Large intestine (tissue), 3 donors: ENCODE measurements at regions not wholly inside any gene's neighbourhood (a gene's known extent, or its start where the extent isn't known, plus 50 kb on each side); places are given as distances from the start of the nearest gene placed in this dataset.
A peak's percentile ranks its signal among the peaks of the same experiment; 100 is the strongest.

Experiments
- DNase-seq, 2 donors: peaks; one replicate each; pipeline versions ENCODE4 v3.0.0 to v3.0.0-alpha.2; 2013
- H3K27ac ChIP-seq: one replicate; pipeline ENCODE4 v1.5.1; 2013; ENCODE audit warnings: low read length
- H3K27me3 ChIP-seq: 2 replicates; pipeline ENCODE4 v1.6.1; 2013; ENCODE audit warnings: low read length; ENCODE audit not compliant: control insufficient read depth, insufficient read depth
- H3K36me3 ChIP-seq: 2 replicates; pipeline ENCODE4 v1.6.1; 2013; ENCODE audit warnings: low read length; ENCODE audit not compliant: control insufficient read depth, insufficient read depth
- H3K4me1 ChIP-seq: one replicate; pipeline ENCODE4 v1.6.1; 2013; ENCODE audit warnings: low read length; ENCODE audit not compliant: control insufficient read depth, insufficient read depth
- H3K4me3 ChIP-seq: one replicate; pipeline ENCODE4 v1.5.1; 2013; ENCODE audit warnings: low read length
- H3K9me3 ChIP-seq: one replicate; pipeline ENCODE4 v1.6.1; 2013; ENCODE audit warnings: mild to moderate bottlenecking, low read depth, low read length, moderate library complexity; ENCODE audit not compliant: control insufficient read depth
- WGBS: methylation state at CpG from one replicate; pipeline ENCODE4 v1.1.5; 2013; ENCODE audit warnings: low lambda C conversion rate; ENCODE audit not compliant: insufficient coverage; 5-methylcytosine and 5-hydroxymethylcytosine counted together

DNA sequence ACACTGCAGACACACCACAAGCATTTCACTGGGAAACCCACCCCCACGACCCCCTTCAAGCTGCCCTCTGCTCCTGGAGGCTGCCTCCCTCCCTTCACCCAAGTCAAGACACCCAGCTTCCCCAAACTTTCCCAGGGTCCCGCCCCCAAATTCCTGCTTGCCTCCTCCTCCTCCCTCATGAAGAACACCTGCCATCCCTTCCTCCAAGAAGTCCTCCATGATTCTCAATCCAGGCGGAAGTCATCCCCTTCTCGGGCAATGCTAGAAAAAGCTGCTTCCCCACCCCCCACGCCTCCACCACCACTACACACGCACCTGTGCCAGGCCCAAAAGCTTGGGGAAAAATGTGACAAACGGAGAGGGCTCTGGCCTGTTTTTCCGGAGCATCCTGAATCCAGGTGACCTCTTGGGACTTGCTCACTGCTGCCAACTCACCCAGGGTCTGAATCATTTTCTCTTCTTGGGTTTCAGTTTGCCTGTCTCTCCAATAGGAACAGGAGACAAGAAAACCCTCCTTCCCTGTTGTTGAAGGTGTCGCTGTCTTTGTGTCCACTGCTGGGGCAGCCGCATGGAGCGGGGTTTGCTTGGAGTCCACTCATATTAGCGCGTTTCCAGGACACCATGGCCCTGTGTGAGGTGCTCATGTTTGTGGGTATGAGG, 101.0 kb upstream of the CASZ1 start:
- H3K27ac ChIP-seq, result no peak overlapping the region
- no peaks in the 10 kb centered on the region for H3K36me3 ChIP-seq
- DNase-seq, result no peak
- no peaks in the 10 kb centered on the region for H3K9me3 ChIP-seq
- H3K4me1 ChIP-seq, result peaks cover 24% of the 10 kb centered on the region
- no peak overlapping the region for H3K4me3 ChIP-seq
- H3K27me3 ChIP-seq, result no peaks in the 10 kb centered on the region
- 75% methylated on average over 2 of the region's 13 CpGs for WGBS

DNA sequence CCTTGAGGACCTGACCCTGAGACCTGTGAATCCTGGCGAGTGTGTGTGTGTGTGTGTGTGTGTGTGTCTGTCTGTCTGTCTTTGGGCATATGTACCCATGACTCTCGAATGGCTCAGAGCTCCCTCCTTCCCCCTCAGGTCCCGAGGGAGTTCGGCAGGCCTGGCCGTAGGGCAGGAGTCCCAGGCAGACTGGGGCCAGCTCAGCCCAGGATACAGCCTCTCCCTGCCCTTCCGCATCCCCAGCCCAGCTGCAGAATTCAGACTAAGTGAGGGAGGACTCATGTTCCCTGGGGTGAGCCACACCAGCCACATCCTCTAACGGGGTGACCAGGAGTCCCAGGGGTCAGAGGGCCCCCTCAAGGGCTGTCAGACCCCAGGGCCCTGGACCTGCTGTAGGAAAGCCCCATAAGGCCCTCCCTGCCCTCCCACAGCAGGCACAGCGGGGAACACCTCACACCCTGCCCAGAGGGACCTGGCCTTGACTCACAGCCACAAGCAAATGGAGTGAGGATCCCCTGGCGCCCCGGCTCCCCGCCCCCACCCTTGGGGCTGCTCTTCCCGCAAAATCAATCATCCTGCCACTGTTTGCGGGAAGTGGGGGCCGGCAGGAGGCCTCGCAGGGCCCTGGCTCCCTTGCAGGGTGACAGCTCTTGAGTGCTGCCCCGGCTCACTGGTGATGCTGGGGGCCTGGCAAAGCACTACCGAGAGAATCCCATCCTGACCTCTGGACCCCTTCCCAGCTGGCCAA, 101.7 kb upstream of the CASZ1 start:
- DNase-seq, result peak in 1 of 2 donors; percentile 27
- H3K27ac ChIP-seq, result no peak overlapping the region
- WGBS, result no CpG with 5 or more reads among the region's 17 CpGs

DNA sequence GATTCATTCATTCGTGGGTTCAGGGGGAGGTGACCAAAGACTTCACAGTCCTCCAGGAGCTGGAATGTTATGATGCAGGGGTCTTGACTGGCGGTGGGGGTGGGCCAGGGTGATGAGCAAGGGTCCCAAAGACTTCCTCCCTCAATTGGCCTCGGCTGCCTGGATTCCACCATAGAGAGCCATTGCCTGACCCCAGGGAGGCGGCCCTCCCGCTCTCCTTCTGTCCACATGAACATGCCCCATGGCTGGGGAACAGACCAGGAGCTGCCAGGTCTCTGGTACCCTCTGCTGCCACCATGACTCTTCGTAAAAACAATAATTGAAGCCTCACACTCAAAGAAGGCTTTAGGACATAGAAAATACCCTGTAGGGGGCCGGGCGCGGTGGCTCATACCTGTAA, 102.5 kb upstream of the CASZ1 start:
- WGBS, result no CpG with 5 or more reads among the region's 9 CpGs
- no peaks in the 10 kb centered on the region for H3K9me3 ChIP-seq
- no peak overlapping the region for H3K4me3 ChIP-seq
- no peaks in the 10 kb centered on the region for H3K27me3 ChIP-seq
- H3K4me1 ChIP-seq, result peaks cover 27% of the 10 kb centered on the region
- H3K36me3 ChIP-seq, result no peaks in the 10 kb centered on the region
- no peak for DNase-seq
- no peak overlapping the region for H3K27ac ChIP-seq

More for the DNA sequence above, 101.7 kb upstream of the CASZ1 start:
- H3K4me1 ChIP-seq, result peaks cover 27% of the 10 kb centered on the region
- no peaks in the 10 kb centered on the region for H3K9me3 ChIP-seq
- no peaks in the 10 kb centered on the region for H3K36me3 ChIP-seq
- no peak overlapping the region for H3K4me3 ChIP-seq
- H3K27me3 ChIP-seq, result no peaks in the 10 kb centered on the region

DNA sequence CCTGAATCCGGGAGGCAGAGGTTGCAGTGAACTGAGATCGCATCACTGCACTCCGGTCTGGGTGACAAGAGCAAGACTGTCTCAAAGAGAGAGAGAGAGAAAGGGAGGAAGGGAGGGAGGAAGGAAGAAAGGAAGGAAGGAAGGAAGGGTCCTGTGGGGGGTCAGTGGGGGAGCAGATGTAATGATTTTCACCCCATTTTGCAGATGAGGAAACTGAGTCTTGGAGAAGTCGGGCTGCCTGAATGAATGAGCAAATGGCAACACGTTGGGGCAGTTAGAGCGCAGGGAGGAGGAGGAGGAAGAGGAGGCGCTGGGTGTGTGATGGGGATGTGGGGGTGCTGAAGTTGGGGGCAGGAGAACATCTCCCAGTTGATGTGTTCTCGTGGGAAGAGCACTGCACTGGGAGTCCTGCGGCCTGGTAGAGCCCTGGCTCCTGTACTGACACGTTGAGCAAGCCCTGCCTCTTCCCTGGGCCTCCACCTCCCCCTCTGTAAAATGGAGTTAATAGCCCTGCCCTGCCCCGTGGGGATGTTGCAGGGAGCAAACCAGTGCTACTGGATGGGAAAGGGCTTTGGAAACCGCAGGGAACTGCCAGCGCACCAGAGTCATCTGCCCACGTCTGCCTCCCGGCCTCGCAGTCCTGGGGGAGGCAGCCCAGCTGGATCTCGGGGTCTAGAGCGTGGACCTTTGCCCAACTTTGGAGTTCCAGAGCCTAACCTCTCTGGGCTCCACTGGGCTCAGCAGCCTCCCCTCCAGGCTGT, 103.2 kb upstream of the CASZ1 start:
- no peak overlapping the region for H3K4me3 ChIP-seq
- no peak for DNase-seq
- peaks cover 30% of the 10 kb centered on the region for H3K4me1 ChIP-seq
- no peaks in the 10 kb centered on the region for H3K9me3 ChIP-seq
- no peak overlapping the region for H3K27ac ChIP-seq
- no peaks in the 10 kb centered on the region for H3K36me3 ChIP-seq
- 67% methylated on average over 3 of the region's 18 CpGs for WGBS
- H3K27me3 ChIP-seq, result no peaks in the 10 kb centered on the region

DNA sequence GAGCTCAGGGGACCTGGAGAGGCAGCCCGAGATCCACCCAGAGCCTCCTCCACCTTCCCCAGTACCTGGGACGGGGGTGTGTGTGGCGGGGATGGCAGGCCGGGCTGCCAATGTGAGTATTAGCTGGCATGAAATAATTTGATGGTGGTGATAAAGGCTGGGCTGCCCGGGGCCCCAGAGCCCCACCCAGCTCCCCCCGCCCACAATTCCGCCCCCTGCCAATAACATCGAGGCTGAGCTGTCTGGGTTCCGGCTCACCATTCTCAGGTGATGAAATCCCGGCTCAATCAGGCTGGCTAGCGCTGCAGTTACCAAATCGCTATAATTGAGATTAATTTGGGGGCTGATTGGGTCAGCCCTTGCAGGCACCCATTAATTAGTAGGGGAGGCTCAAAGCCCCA, 103.8 kb upstream of the CASZ1 start:
- WGBS, result no CpG with 5 or more reads among the region's 12 CpGs
- no peaks in the 10 kb centered on the region for H3K27me3 ChIP-seq
- peaks cover 34% of the 10 kb centered on the region for H3K4me1 ChIP-seq
- H3K9me3 ChIP-seq, result no peaks in the 10 kb centered on the region
- no peaks in the 10 kb centered on the region for H3K36me3 ChIP-seq
- no peak for DNase-seq
- no peak overlapping the region for H3K4me3 ChIP-seq
- peak overlapping the region; percentile 94 for H3K27ac ChIP-seq

DNA sequence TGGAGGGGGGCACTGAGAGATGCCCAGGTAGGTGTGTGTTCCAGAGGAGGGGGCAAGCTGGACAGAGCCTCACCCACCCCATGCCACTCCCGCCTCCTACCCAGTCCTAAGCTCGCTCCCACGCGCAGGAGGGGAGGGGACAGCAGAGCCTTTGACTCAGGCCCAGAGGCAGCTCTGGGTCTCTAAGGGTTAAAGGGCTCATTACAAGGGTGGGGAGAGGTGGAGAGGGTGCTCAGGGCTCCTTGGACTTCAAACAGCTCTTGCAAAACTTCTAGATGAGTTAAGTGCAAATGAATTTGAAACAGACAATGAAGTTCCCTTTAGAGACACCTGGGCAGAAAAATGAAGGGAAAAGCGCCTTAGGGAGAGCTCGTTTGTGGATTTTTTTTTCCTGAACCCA, 104.2 kb upstream of the CASZ1 start:
- DNase-seq, result peak; percentile 84 to 90
- Histone ChIP-seq H3K4me3 (peak overlapping the region; percentile 27), H3K9me3 (no peaks in the 10 kb centered on the region), H3K27ac (peak overlapping the region; percentile 94), H3K36me3 (no peaks in the 10 kb centered on the region), H3K4me1 (peaks cover 34% of the 10 kb centered on the region), H3K27me3 (no peaks in the 10 kb centered on the region)
- no CpG with 5 or more reads among the region's 6 CpGs for WGBS

DNA sequence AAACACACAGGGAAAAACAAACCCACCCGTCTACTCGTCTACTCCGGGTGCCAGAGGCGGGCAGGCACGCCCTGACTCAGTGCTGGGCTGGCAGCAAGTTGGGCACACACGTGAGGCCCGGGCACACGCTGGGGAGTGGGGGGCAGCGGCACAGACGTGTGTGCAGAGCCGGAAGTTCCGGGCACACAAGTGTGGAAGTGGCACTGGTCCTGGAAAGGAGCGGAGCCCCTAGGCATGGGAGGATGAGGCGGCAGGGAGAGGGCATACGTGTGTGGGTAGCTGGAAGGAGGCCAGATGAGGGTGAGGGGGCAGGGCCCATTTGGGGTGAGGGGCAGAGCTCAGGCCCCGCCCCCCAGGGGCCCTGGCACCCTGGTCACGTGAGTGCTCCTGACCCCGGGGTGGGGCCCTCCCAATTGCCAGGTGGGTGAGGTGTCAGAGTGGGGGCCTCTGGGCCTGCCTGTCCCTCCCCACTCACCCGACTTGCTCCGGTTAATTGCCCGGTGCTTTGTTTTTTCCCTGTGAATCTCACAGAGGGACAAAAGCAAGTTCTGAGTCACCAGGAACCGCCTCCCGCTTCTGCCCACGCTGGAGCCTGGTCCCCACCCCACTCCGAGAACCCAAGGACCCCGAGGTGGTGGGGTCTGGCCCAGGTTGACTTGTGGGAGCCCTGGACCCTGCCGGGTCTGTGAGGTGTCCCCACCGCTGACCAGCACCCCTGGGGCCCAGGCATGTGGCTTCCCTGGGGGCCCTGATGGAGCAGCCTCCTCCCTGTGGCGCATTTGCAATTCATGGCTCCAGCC, 104.8 kb upstream of the CASZ1 start:
- H3K27ac ChIP-seq, result peak overlapping the region; percentile 94
- peak; percentile 59 to 83 for DNase-seq

DNA sequence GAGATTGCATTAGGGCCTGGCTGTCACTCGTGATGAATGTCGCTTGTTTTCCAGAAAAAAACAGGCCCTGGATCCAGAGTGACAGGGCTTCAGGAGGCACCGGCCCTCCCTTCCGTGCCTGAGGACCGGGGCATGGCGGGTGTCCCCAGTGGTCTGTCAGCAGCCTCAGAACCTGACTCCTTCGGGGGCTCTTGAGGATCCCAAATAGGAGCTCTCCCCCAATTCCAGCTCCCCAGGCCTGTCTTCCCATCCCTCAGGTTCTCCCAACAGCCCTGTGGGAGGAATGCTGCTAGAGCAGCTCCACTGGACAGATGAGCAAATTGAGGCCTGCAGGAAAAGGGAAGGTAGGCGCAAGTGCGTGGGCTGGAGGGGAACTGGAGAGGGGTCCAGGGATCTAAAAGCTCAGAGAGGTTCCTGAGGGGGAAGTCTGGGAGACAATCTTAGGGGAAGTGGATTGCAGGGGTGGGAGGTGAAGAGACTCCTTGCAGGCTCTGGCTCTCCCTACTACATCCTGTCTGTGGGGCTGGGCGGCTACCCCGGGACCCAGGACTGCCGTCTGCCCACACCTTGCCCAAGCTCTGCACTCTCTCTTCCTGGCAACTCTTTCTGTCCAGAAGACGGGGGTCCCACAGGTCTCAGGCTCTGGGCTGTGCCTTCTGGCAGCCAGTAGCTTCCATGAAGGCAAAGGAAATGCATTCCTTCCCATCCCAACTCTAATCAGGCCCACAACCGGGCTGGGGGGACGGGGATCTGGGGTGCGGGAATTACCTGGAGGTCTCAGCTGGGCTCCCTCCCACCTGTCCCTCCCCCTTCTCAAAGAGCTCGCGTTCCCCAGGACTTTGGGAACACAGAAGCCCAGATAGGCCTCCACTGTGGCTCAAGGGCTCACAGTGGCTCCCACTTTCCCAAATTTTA, 105.7 kb upstream of the CASZ1 start:
- Histone ChIP-seq H3K4me1 (peaks cover 34% of the 10 kb centered on the region), H3K27ac (peak overlapping the region; percentile 94), H3K27me3 (peaks cover under 1% of the 10 kb centered on the region), H3K36me3 (no peaks in the 10 kb centered on the region), H3K9me3 (no peaks in the 10 kb centered on the region), H3K4me3 (peak overlapping the region; percentile 27)
- WGBS, result no CpG with 5 or more reads among the region's 18 CpGs
- no peak for DNase-seq

More for the DNA sequence above, 104.8 kb upstream of the CASZ1 start:
- peak overlapping the region; percentile 27 for H3K4me3 ChIP-seq
- H3K27me3 ChIP-seq, result no peaks in the 10 kb centered on the region
- WGBS, result no CpG with 5 or more reads among the region's 29 CpGs
- no peaks in the 10 kb centered on the region for H3K36me3 ChIP-seq
- H3K9me3 ChIP-seq, result no peaks in the 10 kb centered on the region
- H3K4me1 ChIP-seq, result peaks cover 34% of the 10 kb centered on the region

DNA sequence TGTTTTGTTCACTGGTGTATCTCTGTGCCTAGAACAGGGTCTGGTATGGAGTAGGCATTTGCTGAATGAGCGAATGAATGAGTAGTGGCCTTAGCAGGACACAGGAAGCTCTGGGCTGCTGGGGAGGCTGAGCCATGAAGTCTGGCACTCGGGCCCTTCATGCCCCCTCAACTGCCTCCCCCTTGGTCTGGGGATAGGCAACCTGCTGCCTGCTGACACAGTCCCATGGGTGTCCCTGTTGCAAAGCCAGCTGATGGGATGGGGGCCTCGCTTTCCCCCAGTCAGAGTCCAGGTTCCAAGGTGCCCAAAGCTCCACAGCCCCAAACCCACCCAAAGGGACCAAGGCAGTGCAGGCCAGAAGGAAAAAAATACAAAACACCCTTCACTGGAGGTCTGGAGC, 107.0 kb upstream of the CASZ1 start:
- Histone ChIP-seq H3K27me3 (peaks cover 3% of the 10 kb centered on the region), H3K9me3 (no peaks in the 10 kb centered on the region), H3K4me3 (no peak overlapping the region), H3K4me1 (peaks cover 33% of the 10 kb centered on the region), H3K36me3 (no peaks in the 10 kb centered on the region), H3K27ac (no peak overlapping the region)
- 100% methylated on average over 1 of the region's 3 CpGs for WGBS
- no peak for DNase-seq
